SK-N-MC (cell line): ENCODE measurements at regions not wholly inside any gene's neighbourhood (a gene's known extent, or its start where the extent isn't known, plus 50 kb on each side); places are given as distances from the start of the nearest gene placed in this dataset.

Source experiments
- EZH2 ChIP-seq: fragments of 200-600 bp; sonication (generic); IDR thresholded peaks from one replicate; pipeline ENCODE4 v1.6.1; 2017; ENCODE audit warnings: antibody characterized with exemption
- FOXP2 ChIP-seq: optimal IDR thresholded peaks from 2 replicates; pipeline ENCODE3; 2011; ENCODE audit warnings: mild to moderate bottlenecking, moderate library complexity; ENCODE audit not compliant: insufficient read depth; ENCODE audit errors: extremely low read length, control extremely low read depth
- POLR2AphosphoS5 ChIP-seq: IDR thresholded peaks from 2 replicates; pipeline ENCODE4 v1.6.1; 2012; ENCODE audit warnings: mild to moderate bottlenecking, low read depth, low read length, borderline replicate concordance

GRCh38 chr9:10744669-10745068 is 131.9 kb upstream of the PTPRD start:
- no peak for TF ChIP-seq EZH2
- TF ChIP-seq POLR2AphosphoS5, result no peak
- TF ChIP-seq FOXP2, result no peak
